AG04450 (cell line): ENCODE measurements at regions not wholly inside any gene's neighbourhood (a gene's known extent, or its start where the extent isn't known, plus 50 kb on each side); places are given as distances from the start of the nearest gene placed in this dataset.
"Not testable (repeated sequence)": the region's sequence is repeated elsewhere in the genome, so short reads cannot be mapped to it uniquely, and the experiment has no call there.

Source experiments
- CTCF ChIA-PET: fragments of 300-600, 350-600 bp; formaldehyde crosslinking; extraction: SDS; loops from one replicate; lab custom pipeline; 2022; ENCODE audit warnings: antibody characterized with exemption, inconsistent platforms; lab: Charles Lee
- POLR2A ChIA-PET: fragments of 350-600 bp; formaldehyde crosslinking; extraction: SDS; loops from one replicate; lab custom pipeline; 2021; ENCODE audit warnings: antibody characterized with exemption, inconsistent platforms; lab: Yijun Ruan, JAX
- DNase-seq: peaks from one replicate; pipeline ENCODE4 v3.0.0-alpha.2; 2011; ENCODE audit warnings: low read depth, low spot score
- H3K27ac ChIP-seq: one replicate; pipeline ENCODE4 v1.5.1; 2012; ENCODE audit warnings: low read depth, low read length, control low read depth
- H3K27me3 ChIP-seq: one replicate; pipeline ENCODE4 v1.6.0; 2012; ENCODE audit warnings: low read length; ENCODE audit not compliant: control insufficient read depth, insufficient read depth
- H3K4me3 ChIP-seq: 2 replicates; pipeline ENCODE4 v1.5.1; 2011; ENCODE audit warnings: mild to moderate bottlenecking, low read depth, low read length, control low read depth
- H3K9me3 ChIP-seq: 2 replicates; pipeline ENCODE4 v1.5.1; 2012; ENCODE audit warnings: low read length; ENCODE audit not compliant: control insufficient read depth, insufficient read depth
- TF ChIP-seq, protein P1 (sequence below): IDR thresholded peaks from 2 replicates; pipeline ENCODE4 v1.5.1; 2011; ENCODE audit warnings: low read depth, low read length, control low read depth, inconsistent platforms

DNA sequence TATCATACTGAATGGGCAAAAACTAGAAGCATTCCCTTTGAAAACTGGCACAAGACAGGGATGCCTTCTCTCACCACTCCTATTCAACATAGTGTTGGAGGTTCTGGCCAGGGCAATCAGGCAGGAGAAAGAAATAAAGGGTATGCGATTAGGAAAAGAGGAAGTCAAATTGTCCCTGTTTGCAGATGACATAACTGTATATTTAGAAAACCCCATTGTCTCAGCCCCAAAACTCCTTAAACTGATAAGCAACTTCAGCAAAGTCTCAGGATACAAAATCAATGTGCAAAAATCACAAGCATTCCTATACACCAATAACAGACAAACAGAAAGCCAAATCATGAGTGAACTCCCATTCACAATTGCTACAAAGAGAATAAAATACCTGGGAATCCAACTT lies 52.5 kb upstream of the CCDC71L start:
- H3K4me3 ChIP-seq, DNase-seq, CTCF ChIA-PET, H3K27me3 ChIP-seq, POLR2A ChIA-PET, H3K27ac ChIP-seq, H3K9me3 ChIP-seq: not testable (repeated sequence)

- H3K27me3 ChIP-seq, H3K9me3 ChIP-seq, H3K27ac ChIP-seq, DNase-seq, H3K4me3 ChIP-seq: not testable (repeated sequence)
- ChIA-PET POLR2A (interaction anchor here (0.6 kb wide), 1 partner anchor 1285 kb away, joined by 3 read pairs; no protein-coding TSS in a partner anchor), CTCF (interaction anchor here (0.6 kb wide), 1 partner anchor 51 kb away, joined by 3 read pairs; no protein-coding TSS in a partner anchor)
Observed at GRCh38 chr7:106714590-106715442, 53.9 kb upstream of the CCDC71L start.

DNA sequence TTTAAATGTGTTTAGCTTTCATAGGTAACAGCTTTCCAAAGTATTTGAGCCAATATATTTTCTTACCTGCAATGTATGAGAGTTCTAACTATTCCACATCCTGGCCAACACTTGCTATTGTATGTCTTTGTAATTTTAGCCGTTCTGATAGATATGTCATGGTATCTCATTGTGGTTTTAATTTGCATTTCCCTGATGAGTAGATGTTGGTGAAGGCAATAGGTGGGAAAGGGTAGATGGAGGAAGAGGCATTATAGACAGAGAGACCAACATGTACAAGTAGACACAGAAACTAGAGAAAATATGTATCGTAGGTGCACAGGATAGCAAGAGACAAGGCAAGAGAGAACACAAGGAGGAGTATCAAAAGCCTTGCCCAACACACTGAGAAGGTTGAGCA lies 54.8 kb upstream of the CCDC71L start:
- TF ChIP-seq, protein P1, sequence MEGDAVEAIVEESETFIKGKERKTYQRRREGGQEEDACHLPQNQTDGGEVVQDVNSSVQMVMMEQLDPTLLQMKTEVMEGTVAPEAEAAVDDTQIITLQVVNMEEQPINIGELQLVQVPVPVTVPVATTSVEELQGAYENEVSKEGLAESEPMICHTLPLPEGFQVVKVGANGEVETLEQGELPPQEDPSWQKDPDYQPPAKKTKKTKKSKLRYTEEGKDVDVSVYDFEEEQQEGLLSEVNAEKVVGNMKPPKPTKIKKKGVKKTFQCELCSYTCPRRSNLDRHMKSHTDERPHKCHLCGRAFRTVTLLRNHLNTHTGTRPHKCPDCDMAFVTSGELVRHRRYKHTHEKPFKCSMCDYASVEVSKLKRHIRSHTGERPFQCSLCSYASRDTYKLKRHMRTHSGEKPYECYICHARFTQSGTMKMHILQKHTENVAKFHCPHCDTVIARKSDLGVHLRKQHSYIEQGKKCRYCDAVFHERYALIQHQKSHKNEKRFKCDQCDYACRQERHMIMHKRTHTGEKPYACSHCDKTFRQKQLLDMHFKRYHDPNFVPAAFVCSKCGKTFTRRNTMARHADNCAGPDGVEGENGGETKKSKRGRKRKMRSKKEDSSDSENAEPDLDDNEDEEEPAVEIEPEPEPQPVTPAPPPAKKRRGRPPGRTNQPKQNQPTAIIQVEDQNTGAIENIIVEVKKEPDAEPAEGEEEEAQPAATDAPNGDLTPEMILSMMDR: no peak
- Histone ChIP-seq H3K27me3 (no peaks in the 10 kb centered on the region), H3K27ac (no peak overlapping the region), H3K9me3 (no peaks in the 10 kb centered on the region), H3K4me3 (no peak overlapping the region)
- DNase-seq: no peak
- ChIA-PET CTCF (no interaction called here), POLR2A (interaction anchor here (0.6 kb wide), 1 partner anchor 1284 kb away, joined by 3 read pairs; no protein-coding TSS in a partner anchor)

DNA sequence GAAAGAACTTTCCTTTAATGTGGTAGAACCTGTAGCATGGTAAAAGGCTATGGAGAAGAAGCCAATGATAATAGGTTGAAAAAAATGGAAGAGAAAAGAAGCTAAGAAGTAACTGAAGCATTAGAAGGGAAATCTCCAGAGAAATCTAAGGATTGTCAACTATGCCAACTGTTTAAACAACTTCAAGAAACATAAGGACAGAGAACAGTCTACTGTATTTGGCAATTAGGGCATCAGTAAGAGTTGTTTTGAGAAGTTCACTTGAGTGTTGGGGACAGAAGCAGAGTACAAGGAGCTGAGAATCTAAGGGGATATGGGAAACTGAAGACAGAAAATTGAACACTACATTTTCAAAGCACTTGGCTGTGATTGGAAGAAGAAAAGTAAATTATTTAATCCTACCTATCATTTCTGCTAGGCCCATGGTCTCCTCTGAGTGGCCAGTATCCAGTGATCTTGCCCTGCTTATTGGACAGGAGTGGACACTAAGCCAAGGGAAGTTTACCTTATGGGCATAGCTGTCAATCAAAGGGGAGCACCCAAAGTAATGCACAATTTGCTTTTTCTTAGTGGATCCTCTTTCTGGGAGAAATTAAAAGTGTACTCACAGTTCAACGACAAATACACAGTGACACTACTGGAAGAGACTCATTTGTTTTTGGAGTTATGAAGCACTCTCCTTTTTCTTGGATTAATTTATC lies 56.4 kb upstream of the CCDC71L start:
- ChIA-PET CTCF (interaction anchor here (0.8 to 1.6 kb wide), 3 partner anchors 15 to 175 kb away, joined by 3 to 10 read pairs (median 3); no protein-coding TSS in a partner anchor), POLR2A (interaction anchor here (1.3 kb wide), 1 partner anchor 19 kb away, joined by 3 read pairs; no protein-coding TSS in a partner anchor)
- TF ChIP-seq, protein P1: no peak
- DNase-seq: no peak
- no peaks in the 10 kb centered on the region for H3K27me3 ChIP-seq
- no peaks in the 10 kb centered on the region for H3K9me3 ChIP-seq
- no peak overlapping the region for H3K4me3 ChIP-seq
- peak overlapping the region; percentile 40 for H3K27ac ChIP-seq

DNA sequence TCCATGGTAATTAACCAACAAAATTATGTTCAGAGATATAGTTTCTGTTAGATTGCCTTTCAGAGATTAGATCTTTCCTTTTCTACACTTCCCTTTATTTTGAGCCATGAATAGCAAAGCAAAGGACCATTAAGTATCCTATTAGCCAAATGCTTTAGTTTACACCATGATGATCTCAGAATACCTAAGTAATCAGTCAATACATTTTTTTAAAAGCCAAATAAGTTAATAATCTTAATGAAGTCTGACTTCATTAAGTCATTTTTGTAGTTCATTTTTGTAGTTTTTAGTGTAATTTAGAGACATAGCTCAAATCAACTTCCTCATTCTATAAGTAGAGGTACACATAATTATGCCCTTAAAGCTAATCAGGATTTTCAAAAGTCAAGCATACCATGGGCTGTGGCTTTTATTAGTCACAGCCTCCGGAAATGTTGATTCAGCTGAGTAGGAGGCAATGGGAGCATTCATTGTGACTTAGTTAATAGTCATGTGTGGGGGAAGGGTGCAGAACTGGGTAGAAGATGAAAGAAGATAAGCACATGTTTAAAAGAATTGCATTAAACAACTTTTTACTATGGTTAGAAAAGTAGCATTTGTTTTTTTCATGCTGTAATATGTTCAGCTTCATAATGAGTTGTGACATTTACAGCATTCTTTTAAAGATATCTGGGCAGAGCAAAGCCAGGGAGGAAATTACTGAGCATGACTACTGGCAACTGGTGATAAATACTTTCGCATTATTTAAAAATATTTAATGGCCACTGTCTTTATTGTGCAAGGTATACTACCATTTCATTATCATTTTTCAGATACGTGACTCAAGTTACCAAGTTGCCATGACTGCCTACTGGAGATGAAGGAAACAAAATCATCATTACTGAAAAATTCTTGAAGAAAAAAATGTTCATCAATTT lies 57.3 kb upstream of the CCDC71L start:
- ChIA-PET CTCF (interaction anchor here (1.0 to 1.6 kb wide), 2 partner anchors 14 to 176 kb away, joined by 3 to 10 read pairs; no protein-coding TSS in a partner anchor), POLR2A (interaction anchor here (1.1 to 1.3 kb wide), 2 partner anchors 18 to 433 kb away, joined by 3 to 4 read pairs; partner anchors contain the start of gene NAMPT)
- Histone ChIP-seq H3K27ac (peak overlapping the region; percentile 77), H3K4me3 (no peak overlapping the region), H3K9me3 (no peaks in the 10 kb centered on the region), H3K27me3 (no peaks in the 10 kb centered on the region)
- TF ChIP-seq, protein P1: no peak
- DNase-seq: peak; percentile 88
